ENCODE measurements at regions not wholly inside any gene's neighbourhood (a gene's known extent, or its start where the extent isn't known, plus 50 kb on each side); places are given as distances from the start of the nearest gene placed in this dataset.

- TF ChIP-seq POLR2A (IDR thresholded peaks at IDR 0.05) (no peak), CTCF (IDR thresholded peaks at IDR 0.05) (no peak)
These were observed 539.7 kb upstream of the GRID2 start for GRCh38 chr4:91764085-91764484.

Measured in body of pancreas (tissue), 4 donors.